ENCODE measurements at regions not wholly inside any gene's neighbourhood (a gene's known extent, or its start where the extent isn't known, plus 50 kb on each side); places are given as distances from the start of the nearest gene placed in this dataset.

DNA sequence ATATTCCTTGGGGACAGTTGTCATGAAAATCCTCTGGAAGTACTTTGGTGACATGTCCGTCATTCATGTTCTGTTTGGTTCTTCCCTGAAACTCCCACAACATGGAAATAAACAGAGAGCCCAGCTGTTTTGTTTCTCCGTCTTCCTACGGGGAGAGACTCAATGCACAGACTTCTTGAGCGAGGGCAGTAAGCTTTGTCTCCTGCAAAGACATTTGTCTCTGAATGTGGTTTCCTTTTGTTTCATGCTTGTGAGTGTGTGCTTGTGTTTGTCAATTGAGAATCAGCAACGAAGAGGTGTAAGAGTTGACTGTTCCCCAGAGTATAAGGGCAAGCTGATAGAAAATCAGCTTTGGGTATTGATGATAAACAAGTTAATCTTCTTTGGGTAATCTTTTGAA lies 643.0 kb upstream of the RBFOX1 start:
- DNase-seq (ENCODE audit: low read depth in 2 of 2): no peak
- no peak overlapping the region for H3K4me3 ChIP-seq (replicated peaks in 1 of 2; ENCODE audit: low read depth in 2 of 2, low read length in 2 of 2)
- TF ChIP-seq, protein P1, sequence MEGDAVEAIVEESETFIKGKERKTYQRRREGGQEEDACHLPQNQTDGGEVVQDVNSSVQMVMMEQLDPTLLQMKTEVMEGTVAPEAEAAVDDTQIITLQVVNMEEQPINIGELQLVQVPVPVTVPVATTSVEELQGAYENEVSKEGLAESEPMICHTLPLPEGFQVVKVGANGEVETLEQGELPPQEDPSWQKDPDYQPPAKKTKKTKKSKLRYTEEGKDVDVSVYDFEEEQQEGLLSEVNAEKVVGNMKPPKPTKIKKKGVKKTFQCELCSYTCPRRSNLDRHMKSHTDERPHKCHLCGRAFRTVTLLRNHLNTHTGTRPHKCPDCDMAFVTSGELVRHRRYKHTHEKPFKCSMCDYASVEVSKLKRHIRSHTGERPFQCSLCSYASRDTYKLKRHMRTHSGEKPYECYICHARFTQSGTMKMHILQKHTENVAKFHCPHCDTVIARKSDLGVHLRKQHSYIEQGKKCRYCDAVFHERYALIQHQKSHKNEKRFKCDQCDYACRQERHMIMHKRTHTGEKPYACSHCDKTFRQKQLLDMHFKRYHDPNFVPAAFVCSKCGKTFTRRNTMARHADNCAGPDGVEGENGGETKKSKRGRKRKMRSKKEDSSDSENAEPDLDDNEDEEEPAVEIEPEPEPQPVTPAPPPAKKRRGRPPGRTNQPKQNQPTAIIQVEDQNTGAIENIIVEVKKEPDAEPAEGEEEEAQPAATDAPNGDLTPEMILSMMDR (IDR thresholded peaks at IDR 0.05; ENCODE audit: low read depth, low read length): no peak

DNA sequence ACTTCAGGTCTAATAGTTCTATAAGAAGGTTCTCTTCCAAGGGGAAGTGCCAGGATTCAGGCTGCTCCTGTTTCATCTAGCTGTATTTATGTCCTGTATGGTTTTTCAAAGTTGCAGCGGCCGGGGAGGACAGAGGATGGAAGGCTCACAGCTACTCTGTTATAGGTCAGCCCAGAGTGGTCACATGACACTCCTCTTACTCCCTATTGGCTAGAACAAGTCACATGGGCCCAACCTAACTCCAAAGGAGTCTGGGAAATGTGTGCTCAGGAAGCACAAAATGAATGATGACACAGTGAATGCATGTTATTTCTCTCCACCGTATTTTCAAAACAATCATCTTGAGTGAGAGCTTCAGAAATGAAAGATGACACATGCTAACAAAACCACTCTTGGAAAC lies 645.1 kb upstream of the RBFOX1 start:
- TF ChIP-seq, protein P1 (IDR thresholded peaks at IDR 0.05; ENCODE audit: low read depth, low read length): no peak
- H3K4me3 ChIP-seq (replicated peaks in 1 of 2; ENCODE audit: low read depth in 2 of 2, low read length in 2 of 2): no peak overlapping the region
- DNase-seq (ENCODE audit: low read depth in 2 of 2): no peak

DNA sequence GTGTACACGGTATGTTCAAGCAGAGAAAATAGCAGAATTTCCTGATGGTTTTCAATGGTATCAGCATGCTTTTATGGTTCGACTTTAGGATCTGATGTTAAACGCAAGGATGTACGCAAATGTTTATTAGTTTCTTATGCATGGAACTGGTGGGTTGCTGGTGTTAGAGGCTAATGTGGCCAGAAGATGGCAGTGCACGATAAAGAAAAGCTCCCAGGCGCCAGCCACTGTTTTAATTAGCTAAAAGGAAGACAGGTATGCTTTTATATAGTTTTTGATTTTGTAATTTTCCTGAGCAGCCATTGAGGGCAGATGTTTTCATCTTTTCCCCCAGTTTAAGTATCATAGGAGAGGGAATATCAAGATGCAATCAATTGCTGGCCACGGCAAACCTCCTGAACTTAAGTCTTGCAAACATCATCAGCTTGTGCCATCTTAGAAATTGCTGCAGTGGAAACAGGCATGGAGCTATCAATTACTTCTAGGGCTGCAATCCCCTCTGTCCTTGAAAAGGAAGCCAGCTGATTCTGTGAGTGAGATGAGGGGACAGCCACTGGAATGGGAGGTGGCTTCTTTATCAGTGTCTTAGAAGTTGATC lies 648.5 kb upstream of the RBFOX1 start:
- H3K4me3 ChIP-seq (replicated peaks in 1 of 2; ENCODE audit: low read depth in 2 of 2, low read length in 2 of 2): no peak overlapping the region
- TF ChIP-seq, protein P1 (IDR thresholded peaks at IDR 0.05; ENCODE audit: low read depth, low read length): peak; percentile 30
- DNase-seq (ENCODE audit: low read depth in 2 of 2): peak in 1 of 2 donors; percentile 24

DNA sequence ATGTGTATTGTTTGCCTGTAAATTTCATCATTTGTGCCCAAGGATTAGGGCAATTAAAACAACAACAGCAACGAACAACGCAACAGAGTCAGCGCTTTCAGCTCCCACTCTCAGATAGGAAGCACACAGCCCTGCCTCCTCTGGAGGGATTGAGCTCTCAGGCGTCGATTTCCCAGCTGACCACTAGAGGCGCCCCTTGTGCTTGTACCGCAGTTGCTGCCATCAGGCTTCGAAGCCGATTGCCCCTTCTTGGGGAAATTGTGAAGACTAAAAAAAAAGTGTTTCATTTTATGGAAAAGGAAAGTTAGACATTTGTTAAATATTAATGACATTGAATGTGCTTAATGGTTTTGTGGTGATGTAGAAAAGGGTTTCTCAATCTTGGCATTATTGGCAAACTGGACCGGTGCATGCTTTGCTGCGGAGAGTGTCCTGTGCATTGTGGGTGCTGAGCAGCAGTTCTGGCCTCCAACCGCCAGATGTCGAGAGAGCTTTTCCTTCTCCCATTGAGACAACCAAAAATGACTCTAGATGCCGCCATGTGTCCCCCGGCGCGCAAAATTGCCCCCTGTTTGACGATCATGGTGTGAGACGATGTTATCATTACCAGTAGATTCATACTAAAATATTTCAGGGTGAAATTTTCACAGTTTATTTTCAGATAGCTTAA lies 650.4 kb upstream of the RBFOX1 start:
- H3K4me3 ChIP-seq (replicated peaks in 1 of 2; ENCODE audit: low read depth in 2 of 2, low read length in 2 of 2): no peak overlapping the region
- peak in 1 of 2 donors; percentile 8 for DNase-seq (ENCODE audit: low read depth in 2 of 2)
- TF ChIP-seq, protein P1 (IDR thresholded peaks at IDR 0.05; ENCODE audit: low read depth, low read length): peak; percentile 34

DNA sequence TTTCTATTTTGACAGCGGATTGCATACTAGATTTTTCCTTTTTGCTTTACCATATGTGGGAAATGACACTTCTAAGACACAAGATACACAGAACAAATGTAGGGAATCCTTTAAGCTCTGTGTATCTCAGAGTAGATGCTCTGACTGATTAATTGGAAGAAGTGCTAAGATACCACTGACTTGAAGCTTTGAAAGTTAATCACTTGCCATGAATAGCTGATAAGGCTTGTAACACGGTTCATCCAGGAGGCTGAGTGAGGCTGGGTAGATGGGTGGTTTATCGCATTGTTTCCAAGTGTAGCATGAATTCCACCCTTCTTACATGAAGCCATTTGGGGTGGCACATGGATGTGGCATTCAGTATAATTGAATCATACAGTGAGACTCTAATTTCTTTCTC lies 654.1 kb upstream of the RBFOX1 start:
- TF ChIP-seq, protein P1 (IDR thresholded peaks at IDR 0.05; ENCODE audit: low read depth, low read length): no peak
- DNase-seq (ENCODE audit: low read depth in 2 of 2): no peak
- H3K4me3 ChIP-seq (replicated peaks in 1 of 2; ENCODE audit: low read depth in 2 of 2, low read length in 2 of 2): no peak overlapping the region

DNA sequence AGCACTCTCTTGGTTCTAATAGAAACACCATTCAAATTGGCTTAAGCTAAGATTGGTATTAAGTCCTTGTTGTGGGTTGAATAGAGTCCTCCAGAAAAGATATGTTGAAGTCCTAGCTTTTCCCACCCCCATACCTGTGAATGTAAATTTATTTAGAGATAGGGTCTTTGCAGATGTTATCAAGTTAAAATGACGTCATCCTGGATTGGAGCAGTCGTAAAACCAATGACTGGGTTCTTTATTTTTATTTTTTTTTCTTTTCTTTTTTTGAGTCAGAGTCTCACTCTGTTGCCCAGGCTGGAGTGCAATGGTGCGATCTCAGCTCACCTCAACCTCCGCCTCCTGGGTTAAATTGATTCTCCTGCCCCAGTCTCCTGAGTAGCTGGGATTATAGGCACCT lies 658.6 kb upstream of the RBFOX1 start:
- no peak overlapping the region for H3K4me3 ChIP-seq (replicated peaks in 1 of 2; ENCODE audit: low read depth in 2 of 2, low read length in 2 of 2)
- TF ChIP-seq, protein P1 (IDR thresholded peaks at IDR 0.05; ENCODE audit: low read depth, low read length): no peak
- no peak for DNase-seq (ENCODE audit: low read depth in 2 of 2)
